Mesenchymal stem cell (in vitro differentiated cells and primary cell): ENCODE measurements at regions not wholly inside any gene's neighbourhood (a gene's known extent, or its start where the extent isn't known, plus 50 kb on each side); places are given as distances from the start of the nearest gene placed in this dataset.
A peak's percentile ranks its signal among the peaks of the same experiment; 100 is the strongest.

Source experiments
- DNase-seq: peaks from one replicate; pipeline ENCODE4 v3.0.0-alpha.2; 2013
- H2AFZ ChIP-seq: one replicate; pipeline ENCODE4 v1.6.1; 2013; ENCODE audit warnings: low read depth, mild to moderate bottlenecking, control low read depth, inconsistent platforms, low read length, moderate library complexity
- H2AK5ac ChIP-seq: 2 replicates; pipeline ENCODE4 v1.6.1; 2013; ENCODE audit warnings: low read length, moderate library complexity, mild to moderate bottlenecking, inconsistent platforms; ENCODE audit not compliant: severe bottlenecking
- H2BK120ac ChIP-seq: one replicate; pipeline ENCODE4 v1.6.1; 2013; ENCODE audit warnings: low read depth, mild to moderate bottlenecking, inconsistent platforms, low read length, moderate library complexity
- H2BK12ac ChIP-seq, 2 experiments: one replicate each; pipeline ENCODE4 v1.6.1; 2013; ENCODE audit warnings: inconsistent platforms in 2 of 2, low read length in 2 of 2, mild to moderate bottlenecking in 2 of 2, moderate library complexity in 2 of 2, control low read depth in 1 of 2
- H2BK15ac ChIP-seq: one replicate; pipeline ENCODE4 v1.6.1; 2013; ENCODE audit warnings: mild to moderate bottlenecking, low read depth, inconsistent platforms; ENCODE audit not compliant: poor library complexity, severe bottlenecking
- H2BK5ac ChIP-seq: 2 replicates; pipeline ENCODE4 v1.6.1; 2013; ENCODE audit warnings: low read depth, mild to moderate bottlenecking, low read length, control low read depth, inconsistent platforms; ENCODE audit not compliant: poor library complexity, severe bottlenecking
- H3K14ac ChIP-seq, 2 experiments: one replicate each; pipeline ENCODE4 v1.6.1; 2013; ENCODE audit warnings: inconsistent platforms in 2 of 2, low read length in 2 of 2, control low read depth in 1 of 2, mild to moderate bottlenecking in 1 of 2, moderate library complexity in 1 of 2
- H3K18ac ChIP-seq, 2 experiments: one replicate each; pipeline ENCODE4 v1.6.1; 2013; ENCODE audit warnings: inconsistent platforms in 2 of 2, low read length in 2 of 2, control low read depth in 1 of 2, low read depth in 1 of 2, mild to moderate bottlenecking in 1 of 2
- H3K23ac ChIP-seq, 2 experiments: one replicate each; pipeline ENCODE4 v1.6.1; 2013; ENCODE audit warnings: inconsistent platforms in 2 of 2, low read length in 2 of 2, mild to moderate bottlenecking in 2 of 2, moderate library complexity in 2 of 2, control low read depth in 1 of 2
- H3K27ac ChIP-seq: 2 replicates; pipeline ENCODE4 v1.5.1; 2013; ENCODE audit warnings: mild to moderate bottlenecking, moderate library complexity, low read length, control low read depth, inconsistent platforms; ENCODE audit not compliant: poor library complexity, severe bottlenecking
- H3K27me3 ChIP-seq, 2 experiments: 2 replicates each; pipeline versions ENCODE4 v1.6.1 to v1.7.0; 2013; ENCODE audit warnings: low read length in 2 of 2, mild to moderate bottlenecking in 2 of 2, moderate library complexity in 2 of 2, control low read depth in 1 of 2, inconsistent platforms in 1 of 2; ENCODE audit not compliant: control insufficient read depth in 1 of 2, insufficient read depth in 1 of 2
- H3K36me3 ChIP-seq, 2 experiments: 2 replicates each; pipeline versions ENCODE4 v1.6.1 to v1.7.0; 2013; ENCODE audit warnings: low read length in 2 of 2, control low read depth in 1 of 2, inconsistent platforms in 1 of 2, low read depth in 1 of 2, mild to moderate bottlenecking in 1 of 2; ENCODE audit not compliant: insufficient read depth in 2 of 2, control insufficient read depth in 1 of 2
- H3K4ac ChIP-seq, 2 experiments: one replicate each; pipeline ENCODE4 v1.6.1; 2013; ENCODE audit warnings: inconsistent platforms in 2 of 2, low read length in 2 of 2, mild to moderate bottlenecking in 2 of 2, moderate library complexity in 2 of 2, control low read depth in 1 of 2, low read depth in 1 of 2
- H3K4me1 ChIP-seq: 2 replicates; pipeline ENCODE4 v1.6.1; 2013; ENCODE audit warnings: low read depth, low read length, control low read depth; ENCODE audit not compliant: control insufficient read depth, insufficient read depth
- H3K4me2 ChIP-seq: 2 replicates; pipeline ENCODE4 v1.6.1; 2013; ENCODE audit warnings: low read length, mild to moderate bottlenecking, inconsistent platforms; ENCODE audit not compliant: poor library complexity, severe bottlenecking
- H3K4me3 ChIP-seq, 2 experiments: 2 replicates each; pipeline versions ENCODE4 v1.5.1 to v1.7.0; 2013; ENCODE audit warnings: low read length in 2 of 2, mild to moderate bottlenecking in 2 of 2, control low read depth in 1 of 2, low read depth in 1 of 2; ENCODE audit not compliant: insufficient read depth in 1 of 2
- H3K79me1 ChIP-seq: replicated peaks from 2 replicates; pipeline ENCODE4 v1.6.1; 2013; ENCODE audit warnings: mild to moderate bottlenecking, control low read depth, low read length, inconsistent platforms; ENCODE audit not compliant: poor library complexity, severe bottlenecking
- H3K9ac ChIP-seq: 2 replicates; pipeline ENCODE4 v1.7.0; 2013; ENCODE audit warnings: mild to moderate bottlenecking, low read length, moderate library complexity
- H3K9me3 ChIP-seq: 2 replicates; pipeline ENCODE4 v1.7.0; 2013; ENCODE audit warnings: mild to moderate bottlenecking, low read length; ENCODE audit not compliant: control insufficient read depth
- H4K8ac ChIP-seq: one replicate; pipeline ENCODE4 v1.6.1; 2013; ENCODE audit warnings: inconsistent platforms, mild to moderate bottlenecking, low read length, moderate library complexity
- H4K91ac ChIP-seq: one replicate; pipeline ENCODE4 v1.6.1; 2013; ENCODE audit warnings: mild to moderate bottlenecking, low read length, inconsistent platforms
- WGBS: methylation state at CpG from one replicate; pipeline ENCODE4 v1.1.7; 2013; ENCODE audit warnings: mixed read lengths; 5-methylcytosine and 5-hydroxymethylcytosine counted together

DNA sequence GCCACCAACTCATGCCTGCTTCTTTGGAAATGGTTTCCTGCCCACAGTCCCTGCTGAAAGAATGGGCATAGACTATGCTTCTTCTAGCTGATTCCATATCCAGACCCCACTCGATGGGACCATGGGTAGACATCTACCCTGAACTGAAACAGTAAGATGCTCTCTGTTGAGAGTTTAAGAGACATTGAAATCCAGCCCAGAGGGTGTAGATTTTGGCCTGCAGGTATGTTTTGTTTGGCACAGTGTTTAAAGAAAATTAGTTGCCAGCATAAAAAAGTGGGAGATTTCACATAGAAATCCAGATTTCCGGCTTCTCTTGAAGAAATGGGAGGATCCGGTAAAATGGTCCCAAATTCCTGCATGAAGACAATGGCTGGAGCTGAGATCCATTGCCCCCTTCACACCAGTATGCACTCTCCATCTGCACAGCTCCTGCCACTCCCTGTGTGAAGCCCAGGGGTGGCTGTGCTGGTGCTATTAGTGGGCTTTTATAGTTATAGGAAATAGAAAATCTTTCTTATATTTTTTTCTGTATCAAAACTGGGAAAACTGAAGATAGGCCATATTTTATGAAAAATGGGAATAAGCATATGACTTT, 218.1 kb downstream of the PTEN start:
- H3K18ac ChIP-seq, result peak overlapping the region in 1 of 2 experiments; percentile 48
- peak overlapping the region in 1 of 2 experiments; percentile 83 for H2BK12ac ChIP-seq
- H3K14ac ChIP-seq, result no peak overlapping the region
- no peak overlapping the region for H2AK5ac ChIP-seq
- no peak overlapping the region for H3K4me3 ChIP-seq
- H3K27ac ChIP-seq, result no peak overlapping the region
- WGBS, result 100% methylated on average over 3 of the region's 3 CpGs
- no peak overlapping the region for H3K9ac ChIP-seq
- H3K23ac ChIP-seq, result no peak overlapping the region
- H2BK5ac ChIP-seq, result no peak overlapping the region
- H4K8ac ChIP-seq, result no peak overlapping the region
- H2AFZ ChIP-seq, result no peak overlapping the region
- H2BK120ac ChIP-seq, result no peak overlapping the region
- peaks cover 6% of the 10 kb centered on the region for H3K4me1 ChIP-seq
- H4K91ac ChIP-seq, result no peak overlapping the region
- no peak for DNase-seq
- peak overlapping the region in 1 of 2 experiments; percentile 11 for H3K4ac ChIP-seq
- no peak overlapping the region for H2BK15ac ChIP-seq
- no peak overlapping the region for H3K4me2 ChIP-seq
- no peaks in the 10 kb centered on the region for H3K36me3 ChIP-seq
- no peaks in the 10 kb centered on the region for H3K9me3 ChIP-seq
- no peaks in the 10 kb centered on the region for H3K27me3 ChIP-seq
- H3K79me1 ChIP-seq, result no peaks in the 10 kb centered on the region

DNA sequence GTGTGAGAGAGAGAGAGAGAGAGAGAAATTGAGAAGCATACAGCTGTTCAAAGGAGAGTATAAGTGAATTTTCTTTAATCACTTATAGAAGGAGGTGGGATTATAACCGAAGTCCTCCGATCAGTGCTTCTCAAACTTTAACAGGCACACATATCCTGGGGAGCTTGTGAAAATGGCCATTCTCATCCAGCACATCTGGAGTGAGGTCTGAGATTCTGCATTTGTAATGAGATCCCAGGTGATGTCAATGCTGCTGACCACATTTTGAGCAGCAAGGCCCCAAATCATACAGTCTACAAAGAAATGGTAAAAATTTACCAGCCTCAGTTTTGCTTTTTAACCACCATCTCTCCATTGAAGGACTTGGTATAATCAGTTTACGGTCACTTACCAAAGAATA, 219.0 kb downstream of the PTEN start:
- Histone ChIP-seq H3K4me3 (no peak overlapping the region), H3K18ac (no peak overlapping the region), H4K91ac (no peak overlapping the region), H3K4ac (no peak overlapping the region), H3K23ac (no peak overlapping the region), H2AFZ (no peak overlapping the region), H2AK5ac (no peak overlapping the region), H3K9ac (no peak overlapping the region), H2BK12ac (no peak overlapping the region), H4K8ac (no peak overlapping the region), H3K27ac (no peak overlapping the region), H3K9me3 (no peaks in the 10 kb centered on the region), H3K4me2 (no peak overlapping the region), H3K79me1 (no peaks in the 10 kb centered on the region), H3K27me3 (no peaks in the 10 kb centered on the region), H3K36me3 (no peaks in the 10 kb centered on the region), H3K14ac (no peak overlapping the region), H2BK120ac (no peak overlapping the region), H2BK15ac (no peak overlapping the region), H2BK5ac (no peak overlapping the region), H3K4me1 (peaks cover 6% of the 10 kb centered on the region)
- DNase-seq, result no peak
- WGBS, result 100% methylated on average over 2 of the region's 3 CpGs

DNA sequence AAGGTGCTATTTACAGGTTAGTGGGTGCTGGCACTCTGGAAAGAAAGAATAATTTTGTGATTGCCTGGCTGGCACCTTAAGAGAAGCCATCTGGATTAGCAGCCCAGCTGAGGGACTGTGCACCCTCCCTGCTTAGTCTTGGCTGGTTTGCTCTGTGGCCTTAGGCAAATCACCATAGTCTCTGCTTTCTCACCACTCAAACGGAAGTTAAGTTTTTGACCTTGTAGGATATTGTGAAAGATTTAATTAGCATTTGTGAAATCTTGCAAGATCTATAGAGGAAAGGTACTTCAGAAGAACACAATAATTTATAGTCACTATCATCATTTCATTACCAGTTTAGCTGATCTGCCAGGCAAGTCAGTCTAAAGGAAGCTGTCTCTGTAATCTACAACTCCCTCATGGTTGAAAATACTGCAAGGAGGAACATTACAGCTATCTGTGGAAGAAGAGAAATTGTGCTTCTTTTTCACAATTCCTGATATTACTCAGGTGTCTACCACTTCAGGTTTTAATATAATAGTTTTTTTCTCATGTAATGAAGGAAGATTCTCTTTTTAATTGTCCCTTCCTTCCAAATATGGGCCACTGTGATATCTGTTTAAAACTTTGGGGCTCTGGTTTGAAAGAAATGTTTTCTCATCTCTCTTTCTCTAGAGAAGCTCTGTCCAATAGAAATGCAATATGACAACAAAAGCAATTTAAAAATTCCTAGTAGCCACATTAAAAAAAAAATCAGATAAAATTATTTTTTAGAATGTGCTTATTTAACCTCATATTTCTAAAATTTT, 219.6 kb downstream of the PTEN start:
- Histone ChIP-seq H2BK15ac (no peak overlapping the region), H3K36me3 (no peaks in the 10 kb centered on the region), H3K9ac (no peak overlapping the region), H3K27ac (no peak overlapping the region), H3K23ac (no peak overlapping the region), H3K14ac (no peak overlapping the region), H4K91ac (no peak overlapping the region), H3K4me3 (no peak overlapping the region), H3K27me3 (no peaks in the 10 kb centered on the region), H4K8ac (no peak overlapping the region), H3K4ac (no peak overlapping the region), H3K4me1 (peaks cover 6% of the 10 kb centered on the region), H3K79me1 (no peaks in the 10 kb centered on the region), H3K4me2 (no peak overlapping the region), H2BK12ac (no peak overlapping the region), H2AK5ac (no peak overlapping the region), H3K9me3 (no peaks in the 10 kb centered on the region), H2AFZ (no peak overlapping the region), H2BK5ac (no peak overlapping the region), H2BK120ac (no peak overlapping the region), H3K18ac (no peak overlapping the region)
- WGBS, result no CpG with 5 or more reads among the region's 1 CpG
- no peak for DNase-seq

DNA sequence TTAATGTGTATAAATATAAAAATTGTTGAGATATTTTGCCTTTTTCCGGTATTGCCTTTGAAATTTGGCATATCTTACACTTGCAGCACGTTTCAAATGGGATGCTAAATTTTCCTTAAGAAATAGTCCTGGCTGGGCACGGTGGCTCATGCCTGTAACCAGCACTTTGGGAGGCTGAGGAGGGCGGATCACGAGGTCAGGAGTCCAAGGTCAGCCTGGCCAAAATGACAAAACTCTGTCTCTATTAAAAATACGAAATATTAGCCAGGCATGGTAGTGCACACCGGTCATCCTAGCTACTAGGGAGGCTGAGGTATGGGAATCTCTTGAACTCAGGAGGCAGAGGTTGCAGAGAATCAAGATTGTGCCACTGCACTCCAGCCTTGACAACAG, 220.2 kb downstream of the PTEN start:
- Histone ChIP-seq H2AK5ac (no peak overlapping the region), H3K27me3 (no peaks in the 10 kb centered on the region), H2BK12ac (no peak overlapping the region), H2AFZ (no peak overlapping the region), H2BK120ac (no peak overlapping the region), H2BK15ac (no peak overlapping the region), H3K14ac (no peak overlapping the region), H3K18ac (no peak overlapping the region), H3K9me3 (no peaks in the 10 kb centered on the region), H3K4ac (no peak overlapping the region), H3K4me3 (no peak overlapping the region), H3K4me1 (peaks cover 6% of the 10 kb centered on the region), H4K91ac (no peak overlapping the region), H3K4me2 (no peak overlapping the region), H3K27ac (no peak overlapping the region), H3K23ac (no peak overlapping the region), H3K79me1 (no peaks in the 10 kb centered on the region), H4K8ac (no peak overlapping the region), H3K36me3 (no peaks in the 10 kb centered on the region), H3K9ac (no peak overlapping the region), H2BK5ac (no peak overlapping the region)
- WGBS, result 89% methylated on average over 5 of the region's 7 CpGs
- DNase-seq, result no peak
